DMS79 (cell line): ENCODE measurements at regions not wholly inside any gene's neighbourhood (a gene's known extent, or its start where the extent isn't known, plus 50 kb on each side); places are given as distances from the start of the nearest gene placed in this dataset.
"Not testable (repeated sequence)": the region's sequence is repeated elsewhere in the genome, so short reads cannot be mapped to it uniquely, and the experiment has no call there.

Experiments
- DNase-seq: peaks from one replicate; lab custom pipeline; 2025; lab: John Stamatoyannopoulos, UW

DNA sequence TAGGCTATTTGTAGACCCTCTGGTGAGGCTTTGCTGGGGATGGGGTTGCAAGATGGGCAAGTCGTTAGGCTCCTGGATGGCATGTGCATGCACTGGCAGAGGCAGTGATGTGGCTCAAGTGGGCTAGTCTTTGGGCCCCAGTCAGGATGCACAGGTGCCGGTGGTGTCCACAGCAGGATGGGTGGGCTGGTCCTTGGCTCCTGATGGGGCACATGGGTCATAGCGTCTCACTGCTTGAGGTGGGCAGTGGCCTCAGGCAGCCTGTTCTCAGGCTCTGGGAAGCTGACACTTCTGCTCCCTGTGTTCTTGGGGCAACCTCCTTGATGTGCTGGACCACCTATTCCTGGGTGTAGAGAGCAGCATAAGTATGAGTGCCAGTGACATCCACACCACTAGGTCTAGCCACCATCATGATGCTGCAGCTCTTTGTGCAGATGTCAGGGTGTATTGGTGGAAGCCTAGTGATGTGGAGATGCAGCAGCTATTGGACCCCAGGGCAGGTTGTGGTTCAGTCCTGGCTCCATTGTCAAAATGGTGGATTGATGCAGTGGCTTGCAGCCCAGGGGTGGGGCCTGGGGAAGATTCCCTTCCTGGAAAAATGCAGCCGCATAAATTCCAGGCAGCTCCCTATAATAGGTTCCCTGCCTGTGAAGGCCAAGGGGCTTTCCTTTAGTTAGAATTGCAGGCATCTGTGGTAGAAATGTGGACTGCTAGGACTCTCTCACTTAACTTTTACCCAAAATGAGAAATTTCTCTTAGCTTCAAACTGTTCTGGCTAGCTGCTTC, 742.5 kb upstream of the MDGA2 start:
- no peak for DNase-seq

DNA sequence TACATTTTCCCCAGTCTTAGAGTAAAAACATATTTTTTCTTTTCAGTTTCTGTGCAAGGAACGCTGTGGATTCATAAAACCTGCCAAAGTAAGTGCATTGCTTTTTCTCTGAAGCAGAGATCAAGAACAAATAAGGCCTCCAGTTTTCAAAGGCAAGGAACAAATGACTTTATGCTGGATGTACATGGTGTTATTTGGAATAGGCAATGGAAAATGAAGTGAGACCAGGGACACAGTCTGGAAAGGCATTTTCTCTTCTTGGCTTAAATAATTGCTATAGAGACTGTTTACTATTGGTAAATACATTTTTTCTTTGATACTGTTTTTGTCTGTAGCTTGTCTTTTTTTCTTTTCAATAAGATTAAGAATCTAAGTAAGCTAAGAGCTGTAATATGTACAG, 725.9 kb upstream of the MDGA2 start:
- DNase-seq: no peak

- DNase-seq: no peak
Observed at GRCh38 chr14:48398675-48399282, 723.4 kb upstream of the MDGA2 start.

DNA sequence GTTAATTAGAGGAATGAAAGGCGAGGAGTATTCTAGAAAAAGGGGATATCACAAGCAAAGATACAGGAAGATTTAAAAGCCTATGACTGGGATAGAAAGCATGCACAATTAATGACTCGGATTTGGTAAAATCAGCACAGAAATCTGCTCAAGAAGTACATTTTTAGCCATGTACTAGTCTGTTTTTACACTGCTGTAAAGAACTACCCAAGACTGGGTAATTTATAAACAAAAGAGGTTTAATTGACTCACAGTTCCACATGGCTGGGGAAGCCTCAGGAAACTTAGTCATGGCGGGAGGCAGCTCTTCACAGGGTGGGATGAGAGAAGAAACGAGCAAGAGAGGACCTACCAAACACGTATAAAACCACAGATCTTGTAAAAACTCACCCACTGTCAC, 716.3 kb upstream of the MDGA2 start:
- no peak for DNase-seq

- DNase-seq: no peak
Observed at GRCh38 chr14:48390346-48390745, 714.9 kb upstream of the MDGA2 start.

- DNase-seq: no peak
Observed at GRCh38 chr14:48384821-48385220, 709.4 kb upstream of the MDGA2 start.

DNA sequence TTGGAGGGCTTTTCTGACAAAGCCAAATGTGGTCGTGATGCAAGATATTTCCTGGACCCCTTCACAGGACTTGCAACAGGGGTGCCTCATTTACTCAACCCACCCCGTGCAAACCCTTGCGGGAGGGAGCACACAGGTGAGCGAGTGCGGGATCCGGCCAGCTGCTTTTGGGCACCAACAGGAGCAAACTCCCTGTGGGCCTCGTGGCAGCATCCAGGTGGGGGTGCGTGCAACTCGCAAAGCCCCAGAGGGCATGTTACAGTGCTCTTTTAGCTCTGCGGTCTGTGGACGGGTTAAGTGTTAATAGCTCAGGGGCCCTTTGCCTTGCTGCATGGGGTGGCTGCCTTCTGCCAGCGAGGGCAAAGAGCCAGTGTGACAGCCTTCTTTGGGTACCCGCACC, 707.6 kb upstream of the MDGA2 start:
- DNase-seq: no peak

- DNase-seq: no peak
Observed at GRCh38 chr14:48378541-48378940, 703.1 kb upstream of the MDGA2 start.

GRCh38 chr14:48373981-48374380, 698.6 kb upstream of the MDGA2 start:
- no peak for DNase-seq

- no peak for DNase-seq
Observed at GRCh38 chr14:48350971-48351370, 675.6 kb upstream of the MDGA2 start.

GRCh38 chr14:48349689-48350088, 674.3 kb upstream of the MDGA2 start:
- DNase-seq: no peak

DNA sequence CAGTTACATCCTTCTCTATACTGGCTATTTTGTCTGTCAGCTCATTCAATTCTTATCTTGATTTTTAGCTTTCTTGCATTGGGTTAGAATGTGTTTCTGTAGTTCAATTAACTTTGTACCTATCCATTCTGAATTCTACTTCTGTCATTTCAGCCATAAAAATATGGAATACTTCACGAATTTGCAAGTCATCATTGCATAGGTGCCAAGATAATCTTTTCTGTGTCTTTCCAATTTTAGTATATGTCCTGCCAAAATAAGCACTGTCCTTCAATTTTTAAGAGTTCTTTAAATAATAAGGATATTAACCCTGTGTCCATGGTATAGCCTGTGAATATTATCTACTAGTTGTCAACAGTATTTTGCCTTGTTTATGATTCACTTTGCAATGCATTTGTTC, 665.7 kb upstream of the MDGA2 start:
- no peak for DNase-seq

DNA sequence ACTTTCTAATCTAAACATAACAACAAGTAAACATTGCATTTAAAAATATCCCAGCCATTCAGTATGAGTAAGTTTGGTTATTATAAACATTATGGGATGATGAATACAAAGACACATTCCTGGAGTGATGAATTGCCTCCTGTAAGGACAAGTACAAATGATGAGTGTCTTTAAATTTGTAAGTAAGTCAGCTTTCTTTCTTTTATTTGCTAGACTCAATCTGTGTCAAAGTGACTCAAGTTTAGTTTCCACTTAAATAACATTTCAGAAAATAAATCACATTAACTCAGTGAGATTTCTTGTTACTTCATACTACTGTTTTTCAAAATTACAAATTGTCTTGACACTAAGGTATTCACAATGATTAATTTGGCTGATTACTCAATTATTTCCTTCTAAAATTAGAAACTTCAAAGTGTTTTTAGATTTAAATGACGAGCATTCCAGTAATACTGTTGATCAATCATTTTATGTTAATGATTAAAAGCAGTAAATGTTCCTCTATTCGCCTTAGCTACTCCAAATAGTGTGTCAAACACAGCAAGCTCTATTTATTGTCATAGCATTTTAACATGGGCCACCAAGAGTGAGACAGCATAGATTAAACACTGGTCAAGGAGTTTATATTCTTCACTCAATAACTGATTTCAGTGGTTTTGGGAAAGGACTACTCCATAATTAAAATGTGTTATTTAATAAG, 658.0 kb upstream of the MDGA2 start:
- DNase-seq: no peak

- DNase-seq: no peak
Observed at GRCh38 chr14:48331421-48331820, 656.0 kb upstream of the MDGA2 start.

DNA sequence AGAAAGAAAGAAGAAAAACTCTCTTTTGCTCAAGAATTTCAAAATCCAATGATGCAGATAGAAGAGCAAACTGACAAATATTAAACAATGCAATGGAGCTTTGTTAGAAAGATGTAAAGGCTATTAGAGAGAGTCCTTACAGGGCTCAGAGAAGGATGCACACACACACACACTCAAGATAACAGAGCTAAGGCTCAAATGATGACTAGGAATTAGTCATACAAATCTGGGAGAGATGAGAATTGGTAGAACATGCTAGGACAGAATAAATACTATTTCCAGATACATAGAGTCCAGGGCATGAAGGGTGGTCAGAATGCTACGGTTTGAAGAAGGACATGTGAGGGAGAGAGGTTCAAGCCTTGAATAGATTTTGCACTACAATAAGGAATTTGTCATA, 650.1 kb upstream of the MDGA2 start:
- no peak for DNase-seq

DNA sequence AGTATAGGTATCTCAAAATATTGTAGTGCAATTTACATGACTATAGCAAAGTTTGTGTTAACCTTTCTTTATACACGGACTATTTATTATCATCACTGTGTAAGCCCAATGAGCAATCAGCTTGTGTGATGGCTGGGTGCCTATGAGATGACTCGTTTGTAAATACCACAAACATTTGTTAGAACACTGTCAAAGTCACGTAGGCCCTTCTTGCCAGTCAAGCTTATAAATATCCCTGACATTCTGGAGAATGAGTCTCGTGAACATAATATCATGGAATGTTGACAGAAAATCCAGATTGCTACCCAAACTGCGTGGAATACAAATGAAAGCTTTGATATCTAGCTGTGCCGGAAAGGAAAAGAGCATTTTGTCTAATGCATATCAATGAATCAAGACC, 648.3 kb upstream of the MDGA2 start:
- DNase-seq: no peak

- no peak for DNase-seq
Observed at GRCh38 chr14:48319823-48320222, 644.4 kb upstream of the MDGA2 start.

GRCh38 chr14:48304729-48305128, 629.3 kb upstream of the MDGA2 start:
- no peak for DNase-seq

DNA sequence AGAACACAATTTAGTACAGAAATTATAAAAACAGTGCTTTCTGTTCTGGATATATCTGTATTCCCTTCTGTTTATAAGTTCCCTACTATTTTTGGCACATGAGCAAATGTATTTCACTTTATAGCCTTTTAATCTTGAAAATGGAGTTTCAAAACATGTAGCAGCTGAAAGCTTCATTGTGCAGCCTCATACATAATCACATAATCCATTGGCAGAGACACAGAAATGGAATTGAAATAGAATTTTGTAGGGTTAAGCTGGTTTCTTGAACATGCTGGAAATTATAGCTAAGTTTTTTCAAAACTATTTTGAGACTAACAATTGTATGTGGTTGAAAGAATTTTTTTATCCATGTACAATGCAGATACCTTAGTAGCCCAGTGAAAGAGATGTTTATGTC, 614.3 kb upstream of the MDGA2 start:
- DNase-seq: no peak

- DNase-seq: not testable (repeated sequence)
Observed at GRCh38 chr14:48285217-48285616, 609.8 kb upstream of the MDGA2 start.

DNA sequence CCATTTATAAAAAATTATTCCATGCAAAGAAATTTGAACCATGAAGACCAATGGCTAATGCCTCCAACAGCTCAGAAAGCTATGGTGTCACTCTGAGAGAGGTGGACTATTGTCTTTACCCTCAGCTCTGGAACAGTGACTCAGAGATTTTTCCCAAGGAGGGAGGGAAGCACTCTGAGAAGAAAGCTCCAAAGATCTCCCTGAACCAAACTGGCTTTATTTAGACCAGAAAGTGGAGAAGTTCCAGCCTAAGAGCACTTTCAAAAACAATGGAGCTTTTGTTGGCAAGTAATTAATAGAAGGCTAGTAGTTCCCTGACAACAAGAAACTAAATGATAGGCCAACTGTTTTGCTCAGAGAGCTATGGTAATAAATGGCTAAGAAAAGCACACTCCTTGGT, 599.9 kb upstream of the MDGA2 start:
- DNase-seq: no peak

DNA sequence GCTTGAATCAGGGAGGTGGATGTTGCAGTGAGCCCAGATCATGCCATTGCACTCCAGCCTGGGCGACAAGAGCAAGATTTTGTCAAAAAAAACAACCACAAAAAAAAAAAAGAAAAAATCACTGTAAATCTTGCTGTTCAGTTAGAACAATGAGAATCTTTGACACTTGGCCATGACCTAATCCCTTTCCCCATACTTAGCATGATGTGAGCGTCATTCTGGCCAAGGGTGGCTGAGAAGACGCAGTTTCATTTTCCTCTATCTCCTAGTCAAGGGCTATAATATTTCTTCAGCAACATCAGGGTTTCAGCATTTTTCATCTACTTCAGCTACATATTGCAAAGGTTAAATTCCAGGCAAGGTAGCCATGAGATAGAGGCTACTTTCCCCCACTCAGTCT, 599.4 kb upstream of the MDGA2 start:
- DNase-seq: no peak

DNA sequence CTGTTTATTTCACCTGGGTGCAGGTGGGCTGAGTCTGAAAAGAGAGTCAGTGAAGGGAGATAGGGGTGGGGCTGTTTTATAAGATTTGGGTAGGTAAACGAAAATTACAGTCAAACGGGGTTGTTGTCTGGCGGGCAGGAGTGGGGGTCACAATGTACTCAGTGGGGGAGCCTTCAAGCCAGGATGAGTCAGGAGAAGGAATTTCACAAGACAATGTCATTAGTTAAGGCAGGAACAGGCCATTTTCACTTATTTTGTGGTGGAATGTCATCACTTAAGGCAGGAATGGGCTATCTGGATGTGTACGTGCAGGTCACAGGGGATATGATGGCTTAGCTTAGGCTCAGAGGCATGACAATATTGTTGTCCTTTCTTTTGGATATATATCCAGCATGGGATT, 592.5 kb upstream of the MDGA2 start:
- not testable (repeated sequence) for DNase-seq
